ENCODE measurements at regions not wholly inside any gene's neighbourhood (a gene's known extent, or its start where the extent isn't known, plus 50 kb on each side); places are given as distances from the start of the nearest gene placed in this dataset.

- Mint-ChIP-seq H3K4me3 (no peak overlapping the region), H3K27me3 (peaks cover 3% of the 10 kb centered on the region)
Observed at GRCh38 chr11:19519912-19520641, 192.6 kb upstream of the NAV2 start.

GRCh38 chr11:19519353-19519752, 193.3 kb upstream of the NAV2 start:
- Mint-ChIP-seq H3K9me3 (no peaks in the 10 kb centered on the region), H3K27ac (no peak overlapping the region), H3K36me3 (ENCODE audit: low read depth) (no peaks in the 10 kb centered on the region), H3K4me3 (no peak overlapping the region), H3K4me1 (ENCODE audit: low read depth) (no peaks in the 10 kb centered on the region), H3K27me3 (peaks cover 7% of the 10 kb centered on the region)
- DNase-seq, result no peak

More at GRCh38 chr11:19519912-19520641, 192.6 kb upstream of the NAV2 start:
- no peak overlapping the region for H3K27ac Mint-ChIP-seq
- H3K9me3 Mint-ChIP-seq, result no peaks in the 10 kb centered on the region
- no peaks in the 10 kb centered on the region for H3K4me1 Mint-ChIP-seq (ENCODE audit: low read depth)
- DNase-seq, result no peak
- H3K36me3 Mint-ChIP-seq (ENCODE audit: low read depth), result no peaks in the 10 kb centered on the region

- Mint-ChIP-seq H3K27me3 (peaks cover 52% of the 10 kb centered on the region), H3K9me3 (no peaks in the 10 kb centered on the region), H3K36me3 (ENCODE audit: low read depth) (no peaks in the 10 kb centered on the region)
Observed at GRCh38 chr11:19513253-19513652, 199.4 kb upstream of the NAV2 start.

GRCh38 chr11:19512618-19513017, 200.0 kb upstream of the NAV2 start:
- no peaks in the 10 kb centered on the region for H3K36me3 Mint-ChIP-seq (ENCODE audit: low read depth)
- DNase-seq, result no peak
- H3K9me3 Mint-ChIP-seq, result no peaks in the 10 kb centered on the region
- H3K4me1 Mint-ChIP-seq (ENCODE audit: low read depth), result no peaks in the 10 kb centered on the region
- peaks cover 52% of the 10 kb centered on the region for H3K27me3 Mint-ChIP-seq
- no peak overlapping the region for H3K4me3 Mint-ChIP-seq
- no peak overlapping the region for H3K27ac Mint-ChIP-seq

More at GRCh38 chr11:19513253-19513652, 199.4 kb upstream of the NAV2 start:
- DNase-seq, result no peak
- H3K4me1 Mint-ChIP-seq (ENCODE audit: low read depth), result no peaks in the 10 kb centered on the region
- no peak overlapping the region for H3K4me3 Mint-ChIP-seq
- H3K27ac Mint-ChIP-seq, result no peak overlapping the region

GRCh38 chr11:19511413-19512183, 201.0 kb upstream of the NAV2 start:
- H3K36me3 Mint-ChIP-seq (ENCODE audit: low read depth), result no peaks in the 10 kb centered on the region
- no peaks in the 10 kb centered on the region for H3K9me3 Mint-ChIP-seq
- no peaks in the 10 kb centered on the region for H3K4me1 Mint-ChIP-seq (ENCODE audit: low read depth)
- no peak overlapping the region for H3K4me3 Mint-ChIP-seq
- no peak overlapping the region for H3K27ac Mint-ChIP-seq
- peaks cover 59% of the 10 kb centered on the region for H3K27me3 Mint-ChIP-seq
- no peak for DNase-seq

GRCh38 chr11:19511066-19511412, 201.6 kb upstream of the NAV2 start:
- no peaks in the 10 kb centered on the region for H3K9me3 Mint-ChIP-seq
- H3K4me3 Mint-ChIP-seq, result no peak overlapping the region
- H3K36me3 Mint-ChIP-seq (ENCODE audit: low read depth), result no peaks in the 10 kb centered on the region
- H3K27ac Mint-ChIP-seq, result no peak overlapping the region
- H3K4me1 Mint-ChIP-seq (ENCODE audit: low read depth), result no peaks in the 10 kb centered on the region
- DNase-seq, result no peak
- peaks cover 62% of the 10 kb centered on the region for H3K27me3 Mint-ChIP-seq

- no peak for DNase-seq
- H3K4me3 Mint-ChIP-seq, result no peak overlapping the region
- no peaks in the 10 kb centered on the region for H3K4me1 Mint-ChIP-seq (ENCODE audit: low read depth)
- no peaks in the 10 kb centered on the region for H3K36me3 Mint-ChIP-seq (ENCODE audit: low read depth)
- no peak overlapping the region for H3K27ac Mint-ChIP-seq
- H3K27me3 Mint-ChIP-seq, result peaks cover 62% of the 10 kb centered on the region
- H3K9me3 Mint-ChIP-seq, result no peaks in the 10 kb centered on the region
Observed at GRCh38 chr11:19510468-19510867, 202.2 kb upstream of the NAV2 start.

- no peak for DNase-seq
- Mint-ChIP-seq H3K27me3 (peaks cover 66% of the 10 kb centered on the region), H3K4me1 (ENCODE audit: low read depth) (no peaks in the 10 kb centered on the region), H3K27ac (no peak overlapping the region), H3K9me3 (no peaks in the 10 kb centered on the region), H3K36me3 (ENCODE audit: low read depth) (no peaks in the 10 kb centered on the region), H3K4me3 (no peak overlapping the region)
Observed at GRCh38 chr11:19509215-19509614, 203.4 kb upstream of the NAV2 start.

GRCh38 chr11:19508165-19508564, 204.5 kb upstream of the NAV2 start:
- Mint-ChIP-seq H3K36me3 (ENCODE audit: low read depth) (no peaks in the 10 kb centered on the region), H3K4me1 (ENCODE audit: low read depth) (no peaks in the 10 kb centered on the region), H3K27me3 (peaks cover 61% of the 10 kb centered on the region), H3K4me3 (no peak overlapping the region), H3K27ac (no peak overlapping the region), H3K9me3 (no peaks in the 10 kb centered on the region)
- DNase-seq, result no peak

GRCh38 chr11:19506816-19507486, 205.7 kb upstream of the NAV2 start:
- no peak overlapping the region for H3K27ac Mint-ChIP-seq
- no peaks in the 10 kb centered on the region for H3K36me3 Mint-ChIP-seq (ENCODE audit: low read depth)
- no peaks in the 10 kb centered on the region for H3K4me1 Mint-ChIP-seq (ENCODE audit: low read depth)
- peaks cover 51% of the 10 kb centered on the region for H3K27me3 Mint-ChIP-seq
- H3K9me3 Mint-ChIP-seq, result no peaks in the 10 kb centered on the region
- no peak overlapping the region for H3K4me3 Mint-ChIP-seq
- no peak for DNase-seq

GRCh38 chr11:19502691-19503253, 209.9 kb upstream of the NAV2 start:
- Mint-ChIP-seq H3K9me3 (no peaks in the 10 kb centered on the region), H3K27ac (no peak overlapping the region), H3K27me3 (peaks cover 25% of the 10 kb centered on the region), H3K4me1 (ENCODE audit: low read depth) (no peaks in the 10 kb centered on the region), H3K4me3 (no peak overlapping the region), H3K36me3 (ENCODE audit: low read depth) (no peaks in the 10 kb centered on the region)
- DNase-seq, result no peak

GRCh38 chr11:19501631-19502030, 211.0 kb upstream of the NAV2 start:
- no peaks in the 10 kb centered on the region for H3K36me3 Mint-ChIP-seq (ENCODE audit: low read depth)
- no peak overlapping the region for H3K27ac Mint-ChIP-seq
- H3K27me3 Mint-ChIP-seq, result peaks cover 22% of the 10 kb centered on the region
- no peak for DNase-seq
- no peak overlapping the region for H3K4me3 Mint-ChIP-seq
- H3K4me1 Mint-ChIP-seq (ENCODE audit: low read depth), result no peaks in the 10 kb centered on the region
- no peaks in the 10 kb centered on the region for H3K9me3 Mint-ChIP-seq

GRCh38 chr11:19499999-19500398, 212.6 kb upstream of the NAV2 start:
- DNase-seq, result no peak
- Mint-ChIP-seq H3K9me3 (no peaks in the 10 kb centered on the region), H3K4me1 (ENCODE audit: low read depth) (no peaks in the 10 kb centered on the region)

GRCh38 chr11:19499026-19499669, 213.5 kb upstream of the NAV2 start:
- DNase-seq, result no peak

More at GRCh38 chr11:19499999-19500398, 212.6 kb upstream of the NAV2 start:
- Mint-ChIP-seq H3K4me3 (no peak overlapping the region), H3K27me3 (peaks cover 13% of the 10 kb centered on the region), H3K27ac (no peak overlapping the region), H3K36me3 (ENCODE audit: low read depth) (no peaks in the 10 kb centered on the region)

More at GRCh38 chr11:19499026-19499669, 213.5 kb upstream of the NAV2 start:
- peaks cover 8% of the 10 kb centered on the region for H3K27me3 Mint-ChIP-seq
- H3K36me3 Mint-ChIP-seq (ENCODE audit: low read depth), result no peaks in the 10 kb centered on the region
- H3K4me1 Mint-ChIP-seq (ENCODE audit: low read depth), result no peaks in the 10 kb centered on the region
- no peak overlapping the region for H3K4me3 Mint-ChIP-seq
- H3K9me3 Mint-ChIP-seq, result no peaks in the 10 kb centered on the region
- no peak overlapping the region for H3K27ac Mint-ChIP-seq
